ENCODE measurements at regions not wholly inside any gene's neighbourhood (a gene's known extent, or its start where the extent isn't known, plus 50 kb on each side); places are given as distances from the start of the nearest gene placed in this dataset.

- no peak overlapping the region for H3K4me3 ChIP-seq (ENCODE audit: low read depth in 1 of 2, low read length in 2 of 2)
- H3K4me2 ChIP-seq (ENCODE audit: insufficient read depth, low read length) = no peak overlapping the region
- no peaks in the 10 kb centered on the region for H3K79me2 ChIP-seq (ENCODE audit: insufficient read depth, low read length)
- TF ChIP-seq, protein P1, sequence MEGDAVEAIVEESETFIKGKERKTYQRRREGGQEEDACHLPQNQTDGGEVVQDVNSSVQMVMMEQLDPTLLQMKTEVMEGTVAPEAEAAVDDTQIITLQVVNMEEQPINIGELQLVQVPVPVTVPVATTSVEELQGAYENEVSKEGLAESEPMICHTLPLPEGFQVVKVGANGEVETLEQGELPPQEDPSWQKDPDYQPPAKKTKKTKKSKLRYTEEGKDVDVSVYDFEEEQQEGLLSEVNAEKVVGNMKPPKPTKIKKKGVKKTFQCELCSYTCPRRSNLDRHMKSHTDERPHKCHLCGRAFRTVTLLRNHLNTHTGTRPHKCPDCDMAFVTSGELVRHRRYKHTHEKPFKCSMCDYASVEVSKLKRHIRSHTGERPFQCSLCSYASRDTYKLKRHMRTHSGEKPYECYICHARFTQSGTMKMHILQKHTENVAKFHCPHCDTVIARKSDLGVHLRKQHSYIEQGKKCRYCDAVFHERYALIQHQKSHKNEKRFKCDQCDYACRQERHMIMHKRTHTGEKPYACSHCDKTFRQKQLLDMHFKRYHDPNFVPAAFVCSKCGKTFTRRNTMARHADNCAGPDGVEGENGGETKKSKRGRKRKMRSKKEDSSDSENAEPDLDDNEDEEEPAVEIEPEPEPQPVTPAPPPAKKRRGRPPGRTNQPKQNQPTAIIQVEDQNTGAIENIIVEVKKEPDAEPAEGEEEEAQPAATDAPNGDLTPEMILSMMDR (IDR thresholded peaks at IDR 0.05; ENCODE audit: borderline replicate concordance, extremely low read depth, low read length, poor library complexity, severe bottlenecking) = no peak
- TF ChIP-seq EZH2 (IDR thresholded peaks at IDR 0.05; ENCODE audit: borderline replicate concordance, low read depth, low read length, severe bottlenecking) = no peak
- ATAC-seq (ENCODE audit: insufficient read depth, low read depth) (no peak), DNase-seq (no peak)
- no peak overlapping the region for H3K27ac ChIP-seq (ENCODE audit: low read length)
- peaks cover 2% of the 10 kb centered on the region; the same call in 1 of the 2 replicates for H3K4me1 ChIP-seq (ENCODE audit: insufficient read depth, low read length)
- no peaks in the 10 kb centered on the region for H3K27me3 ChIP-seq (ENCODE audit: insufficient read depth, low read length, poor library complexity)
- no peaks in the 10 kb centered on the region for H4K20me1 ChIP-seq (ENCODE audit: insufficient read depth, low read length)
- H3K9me3 ChIP-seq (ENCODE audit: insufficient read depth, low read length, severe bottlenecking) = no peaks in the 10 kb centered on the region
- H2AFZ ChIP-seq (ENCODE audit: low read depth, low read length) = no peak overlapping the region
- no peaks in the 10 kb centered on the region for H3K36me3 ChIP-seq (ENCODE audit: insufficient read depth, low read length)
- H3K9ac ChIP-seq (ENCODE audit: low read depth, low read length) = no peak overlapping the region
These were observed 167.0 kb upstream of the RHOBTB1 start for GRCh38 chr10:61110936-61111335.

- no peak for TF ChIP-seq EZH2 (IDR thresholded peaks at IDR 0.05; ENCODE audit: borderline replicate concordance, low read depth, low read length, severe bottlenecking)
- TF ChIP-seq, protein P1 (IDR thresholded peaks at IDR 0.05; ENCODE audit: borderline replicate concordance, extremely low read depth, low read length, poor library complexity, severe bottlenecking) = no peak
- no peak for DNase-seq
- H3K4me3 ChIP-seq (ENCODE audit: low read depth in 1 of 2, low read length in 2 of 2) = no peak overlapping the region
- no peaks in the 10 kb centered on the region for H3K36me3 ChIP-seq (ENCODE audit: insufficient read depth, low read length)
- no peaks in the 10 kb centered on the region for H3K27me3 ChIP-seq (ENCODE audit: insufficient read depth, low read length, poor library complexity)
- H3K27ac ChIP-seq (ENCODE audit: low read length) = no peak overlapping the region
- H4K20me1 ChIP-seq (ENCODE audit: insufficient read depth, low read length) = no peaks in the 10 kb centered on the region
- H2AFZ ChIP-seq (ENCODE audit: low read depth, low read length) = no peak overlapping the region
- no peak overlapping the region for H3K4me2 ChIP-seq (ENCODE audit: insufficient read depth, low read length)
- H3K9me3 ChIP-seq (ENCODE audit: insufficient read depth, low read length, severe bottlenecking) = no peaks in the 10 kb centered on the region
- ATAC-seq (ENCODE audit: insufficient read depth, low read depth) = no peak
- no peak overlapping the region for H3K9ac ChIP-seq (ENCODE audit: low read depth, low read length)
- H3K4me1 ChIP-seq (ENCODE audit: insufficient read depth, low read length) = no peaks in the 10 kb centered on the region
- no peaks in the 10 kb centered on the region for H3K79me2 ChIP-seq (ENCODE audit: insufficient read depth, low read length)
These were observed 166.3 kb upstream of the RHOBTB1 start for GRCh38 chr10:61110188-61110844.

DNA sequence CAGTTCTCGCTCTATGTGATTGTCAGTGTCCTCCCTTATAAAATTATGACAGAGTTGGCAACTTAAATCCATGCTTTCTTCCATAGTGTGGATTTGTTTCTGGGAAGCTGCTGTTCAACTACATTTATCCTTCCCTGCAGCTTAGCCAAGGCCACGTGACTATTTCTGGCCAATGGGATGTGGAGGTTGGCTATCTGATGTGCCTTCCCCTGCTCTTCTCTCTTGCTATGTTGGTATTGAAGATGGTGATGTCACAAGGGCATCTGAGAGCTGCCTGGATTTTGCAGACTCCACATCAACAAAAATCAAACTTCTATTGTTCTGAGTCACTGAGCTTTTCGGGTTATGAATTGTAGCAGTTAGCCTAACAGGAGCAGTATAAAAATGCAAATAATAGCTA lies 164.9 kb upstream of the RHOBTB1 start:
- Histone ChIP-seq H3K27me3 (ENCODE audit: insufficient read depth, low read length, poor library complexity) (no peaks in the 10 kb centered on the region), H3K79me2 (ENCODE audit: insufficient read depth, low read length) (no peaks in the 10 kb centered on the region), H3K36me3 (ENCODE audit: insufficient read depth, low read length) (no peaks in the 10 kb centered on the region), H3K9me3 (ENCODE audit: insufficient read depth, low read length, severe bottlenecking) (no peaks in the 10 kb centered on the region), H3K27ac (ENCODE audit: low read length) (no peak overlapping the region), H2AFZ (ENCODE audit: low read depth, low read length) (no peak overlapping the region), H4K20me1 (ENCODE audit: insufficient read depth, low read length) (no peaks in the 10 kb centered on the region), H3K9ac (ENCODE audit: low read depth, low read length) (no peak overlapping the region), H3K4me1 (ENCODE audit: insufficient read depth, low read length) (no peaks in the 10 kb centered on the region), H3K4me2 (ENCODE audit: insufficient read depth, low read length) (no peak overlapping the region), H3K4me3 (ENCODE audit: low read depth in 1 of 2, low read length in 2 of 2) (no peak overlapping the region)
- ATAC-seq (ENCODE audit: insufficient read depth, low read depth) (no peak), DNase-seq (no peak)
- TF ChIP-seq, protein P1 (IDR thresholded peaks at IDR 0.05; ENCODE audit: borderline replicate concordance, extremely low read depth, low read length, poor library complexity, severe bottlenecking) = no peak
- TF ChIP-seq EZH2 (IDR thresholded peaks at IDR 0.05; ENCODE audit: borderline replicate concordance, low read depth, low read length, severe bottlenecking) = no peak
